SH-SY5Y (cell line): ENCODE measurements at regions not wholly inside any gene's neighbourhood (a gene's known extent, or its start where the extent isn't known, plus 50 kb on each side); places are given as distances from the start of the nearest gene placed in this dataset.

Experiments
- GATA2 ChIP-seq: IDR thresholded peaks from 2 replicates; pipeline ENCODE4 v1.6.1; 2011; ENCODE audit warnings: mild to moderate bottlenecking, low read depth, low read length
- GATA3 ChIP-seq: IDR thresholded peaks from 2 replicates; pipeline ENCODE4 v1.6.1; 2011; ENCODE audit warnings: low read depth, mild to moderate bottlenecking, low read length, moderate library complexity

- TF ChIP-seq GATA2 (no peak), GATA3 (no peak)
Measured at GRCh38 chr2:48070415-48070814, 164.1 kb upstream of the FBXO11 start.

- TF ChIP-seq GATA3, result no peak
- no peak for TF ChIP-seq GATA2
Measured at GRCh38 chr2:48072583-48072982, 166.3 kb upstream of the FBXO11 start.

GRCh38 chr2:48075631-48076030 is 169.3 kb upstream of the FBXO11 start:
- TF ChIP-seq GATA2 (no peak), GATA3 (no peak)

GRCh38 chr2:48080534-48081316 is 174.4 kb upstream of the FBXO11 start:
- TF ChIP-seq GATA2 (no peak), GATA3 (no peak)

- TF ChIP-seq GATA2 (no peak), GATA3 (no peak)
Measured at GRCh38 chr2:48081317-48081628, 175.0 kb upstream of the FBXO11 start.

- TF ChIP-seq GATA3 (no peak), GATA2 (no peak)
Measured at GRCh38 chr2:48085888-48086287, 179.6 kb upstream of the FBXO11 start.

- TF ChIP-seq GATA2 (no peak), GATA3 (no peak)
Measured at GRCh38 chr2:48088994-48089393, 182.7 kb upstream of the FBXO11 start.

GRCh38 chr2:48089644-48090043 is 183.3 kb upstream of the FBXO11 start:
- no peak for TF ChIP-seq GATA2
- no peak for TF ChIP-seq GATA3

GRCh38 chr2:48092846-48093803 is 186.8 kb upstream of the FBXO11 start:
- TF ChIP-seq GATA3, result no peak
- no peak for TF ChIP-seq GATA2

- TF ChIP-seq GATA3 (no peak), GATA2 (no peak)
Measured at GRCh38 chr2:48098539-48098938, 192.2 kb upstream of the FBXO11 start.

GRCh38 chr2:48104418-48104817 is 198.1 kb upstream of the FBXO11 start:
- TF ChIP-seq GATA2 (no peak), GATA3 (no peak)

- TF ChIP-seq GATA3 (no peak), GATA2 (no peak)
Measured at GRCh38 chr2:48105848-48106247, 199.6 kb upstream of the FBXO11 start.

GRCh38 chr2:48107326-48107925 is 201.1 kb upstream of the FBXO11 start:
- TF ChIP-seq GATA2, result no peak
- TF ChIP-seq GATA3, result no peak

GRCh38 chr2:48108455-48108854 is 202.2 kb upstream of the FBXO11 start:
- TF ChIP-seq GATA2 (no peak), GATA3 (no peak)

GRCh38 chr2:48109491-48110204 is 203.3 kb upstream of the FBXO11 start:
- TF ChIP-seq GATA2, result no peak
- TF ChIP-seq GATA3, result no peak
